ENCODE measurements at regions not wholly inside any gene's neighbourhood (a gene's known extent, or its start where the extent isn't known, plus 50 kb on each side); places are given as distances from the start of the nearest gene placed in this dataset.

GRCh38 chr7:79664884-79665676, 211.6 kb upstream of the MAGI2 start:
- Histone ChIP-seq H3K4me2 (ENCODE audit: low read depth, low read length) (no peak overlapping the region), H3K4me3 (ENCODE audit: low read length) (no peak overlapping the region), H3K36me3 (replicated peaks; ENCODE audit: insufficient read depth, low read length) (no peaks in the 10 kb centered on the region), H3K27ac (ENCODE audit: low read length) (no peak overlapping the region), H3K27me3 (replicated peaks; ENCODE audit: insufficient read depth, low read length) (no peaks in the 10 kb centered on the region), H3K9me3 (replicated peaks; ENCODE audit: insufficient read depth, low read length) (no peaks in the 10 kb centered on the region), H2AFZ (ENCODE audit: low read length) (no peak overlapping the region), H3K9ac (ENCODE audit: low read length) (no peak overlapping the region), H3K79me2 (ENCODE audit: low read length) (no peaks in the 10 kb centered on the region), H3K4me1 (ENCODE audit: low read length) (no peaks in the 10 kb centered on the region), H3F3A (ENCODE audit: insufficient read depth, low read length) (no peaks in the 10 kb centered on the region), H4K20me1 (ENCODE audit: insufficient read depth, low read length) (no peaks in the 10 kb centered on the region), H3K9me2 (replicated peaks; ENCODE audit: insufficient read depth, low read length) (no peaks in the 10 kb centered on the region)
- no peak for DNase-seq
- TF ChIP-seq CTCF (IDR thresholded peaks at IDR 0.05; ENCODE audit: low read length) (no peak), EZH2 (optimal IDR thresholded peaks at IDR 0.05; ENCODE audit: low read depth, low read length) (no peak), EZH2phosphoT487 (IDR thresholded peaks at IDR 0.05; ENCODE audit: low read length) (no peak)

- no peaks in the 10 kb centered on the region for H3K4me1 ChIP-seq (ENCODE audit: low read length)
These were observed 204.8 kb upstream of the MAGI2 start for GRCh38 chr7:79658304-79658703.

GRCh38 chr7:79653136-79653631, 199.7 kb upstream of the MAGI2 start:
- Histone ChIP-seq H3K9me3 (replicated peaks; ENCODE audit: insufficient read depth, low read length) (no peaks in the 10 kb centered on the region), H3K4me2 (ENCODE audit: low read depth, low read length) (no peak overlapping the region), H3F3A (ENCODE audit: insufficient read depth, low read length) (no peaks in the 10 kb centered on the region), H3K27me3 (replicated peaks; ENCODE audit: insufficient read depth, low read length) (no peaks in the 10 kb centered on the region), H3K9ac (ENCODE audit: low read length) (no peak overlapping the region), H3K27ac (ENCODE audit: low read length) (no peak overlapping the region), H3K4me3 (ENCODE audit: low read length) (no peak overlapping the region), H3K9me2 (replicated peaks; ENCODE audit: insufficient read depth, low read length) (no peaks in the 10 kb centered on the region), H2AFZ (ENCODE audit: low read length) (no peak overlapping the region), H3K36me3 (replicated peaks; ENCODE audit: insufficient read depth, low read length) (no peaks in the 10 kb centered on the region), H3K4me1 (ENCODE audit: low read length) (no peaks in the 10 kb centered on the region), H4K20me1 (ENCODE audit: insufficient read depth, low read length) (no peaks in the 10 kb centered on the region), H3K79me2 (ENCODE audit: low read length) (no peaks in the 10 kb centered on the region)
- no peak for DNase-seq
- TF ChIP-seq EZH2 (optimal IDR thresholded peaks at IDR 0.05; ENCODE audit: low read depth, low read length), result no peak
- TF ChIP-seq EZH2phosphoT487 (IDR thresholded peaks at IDR 0.05; ENCODE audit: low read length), result no peak
- no peak for TF ChIP-seq CTCF (IDR thresholded peaks at IDR 0.05; ENCODE audit: low read length)

More at GRCh38 chr7:79658304-79658703, 204.8 kb upstream of the MAGI2 start:
- Histone ChIP-seq H3K27me3 (replicated peaks; ENCODE audit: insufficient read depth, low read length) (no peaks in the 10 kb centered on the region), H2AFZ (ENCODE audit: low read length) (no peak overlapping the region), H4K20me1 (ENCODE audit: insufficient read depth, low read length) (no peaks in the 10 kb centered on the region), H3K36me3 (replicated peaks; ENCODE audit: insufficient read depth, low read length) (no peaks in the 10 kb centered on the region), H3K27ac (ENCODE audit: low read length) (no peak overlapping the region), H3K4me2 (ENCODE audit: low read depth, low read length) (no peak overlapping the region), H3K79me2 (ENCODE audit: low read length) (no peaks in the 10 kb centered on the region), H3K4me3 (ENCODE audit: low read length) (no peak overlapping the region), H3K9me2 (replicated peaks; ENCODE audit: insufficient read depth, low read length) (no peaks in the 10 kb centered on the region), H3K9ac (ENCODE audit: low read length) (no peak overlapping the region), H3K9me3 (replicated peaks; ENCODE audit: insufficient read depth, low read length) (no peaks in the 10 kb centered on the region), H3F3A (ENCODE audit: insufficient read depth, low read length) (no peaks in the 10 kb centered on the region)
- TF ChIP-seq EZH2phosphoT487 (IDR thresholded peaks at IDR 0.05; ENCODE audit: low read length) (no peak), CTCF (IDR thresholded peaks at IDR 0.05; ENCODE audit: low read length) (no peak), EZH2 (optimal IDR thresholded peaks at IDR 0.05; ENCODE audit: low read depth, low read length) (no peak)
- DNase-seq, result no peak
